ENCODE measurements at regions not wholly inside any gene's neighbourhood (a gene's known extent, or its start where the extent isn't known, plus 50 kb on each side); places are given as distances from the start of the nearest gene placed in this dataset.
A peak's percentile ranks its signal among the peaks of the same experiment; 100 is the strongest.
"Not testable (repeated sequence)": the region's sequence is repeated elsewhere in the genome, so short reads cannot be mapped to it uniquely, and the experiment has no call there.

DNA sequence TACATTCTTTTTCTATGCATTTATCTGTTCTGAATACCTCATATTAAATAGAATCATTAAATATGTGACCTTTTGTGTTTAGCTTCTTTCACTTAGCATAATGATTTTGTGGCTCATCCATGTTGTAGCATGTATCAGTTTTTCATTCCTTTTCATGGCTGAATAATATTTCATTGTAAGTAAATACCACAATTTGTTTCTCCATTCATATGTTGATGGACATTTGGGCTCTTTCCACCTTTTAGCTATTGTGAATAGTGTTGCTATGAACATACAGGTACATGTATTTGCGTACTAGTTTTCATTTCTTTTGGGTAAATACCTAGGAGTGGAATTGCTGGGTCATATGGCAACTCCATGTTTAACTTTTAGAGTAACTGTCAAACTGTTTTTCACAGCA lies 85.1 kb downstream of the GNL3L start:
- H3K27ac ChIP-seq: no peak overlapping the region

DNA sequence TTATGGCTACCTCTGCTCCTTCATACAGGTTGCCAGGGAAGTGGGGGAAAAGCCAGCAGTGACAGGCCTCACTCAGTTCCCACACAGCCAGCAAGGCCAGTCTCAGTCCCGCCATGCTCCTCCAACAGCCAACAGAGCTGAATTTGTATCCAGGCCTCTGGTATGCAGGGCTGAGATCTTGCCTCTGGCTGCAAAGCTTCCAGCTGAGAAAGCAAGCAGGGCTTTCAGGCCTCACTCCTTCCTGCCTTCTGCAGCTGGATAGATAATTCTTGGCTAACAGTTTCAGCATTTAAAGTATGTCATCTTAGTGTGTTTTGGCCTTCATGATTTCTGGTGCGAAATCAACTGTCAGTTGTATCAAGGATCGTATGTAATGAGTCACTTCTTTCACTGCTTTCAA lies 103.6 kb downstream of the GNL3L start:
- no peak overlapping the region for H3K27ac ChIP-seq
- H3K4me3 ChIP-seq: no peak overlapping the region

More for the DNA sequence above, 85.1 kb downstream of the GNL3L start:
- H3K4me3 ChIP-seq: no peak overlapping the region

DNA sequence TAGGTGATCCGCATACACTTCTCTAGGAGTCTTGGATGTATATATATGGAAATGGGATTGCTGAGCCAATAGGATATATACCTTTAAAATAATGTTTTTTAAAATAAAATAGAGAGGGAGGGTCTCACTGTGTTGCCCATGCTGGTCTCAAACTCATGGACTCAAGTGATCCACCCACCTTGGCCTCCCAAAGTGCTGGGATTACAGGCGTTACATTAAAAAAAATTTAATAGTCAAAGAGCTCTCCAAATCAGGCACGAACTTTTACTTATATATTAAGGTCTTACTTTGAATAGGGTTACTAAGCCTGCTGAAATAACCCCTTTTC lies 109.0 kb downstream of the GNL3L start:
- Histone ChIP-seq H3K27ac (peak overlapping the region in 17 of 21 experiments; percentile 1 to 90 (median 82)), H3K4me3 (peak overlapping the region in 6 of 7 experiments; percentile 34 to 43 (median 38))

DNA sequence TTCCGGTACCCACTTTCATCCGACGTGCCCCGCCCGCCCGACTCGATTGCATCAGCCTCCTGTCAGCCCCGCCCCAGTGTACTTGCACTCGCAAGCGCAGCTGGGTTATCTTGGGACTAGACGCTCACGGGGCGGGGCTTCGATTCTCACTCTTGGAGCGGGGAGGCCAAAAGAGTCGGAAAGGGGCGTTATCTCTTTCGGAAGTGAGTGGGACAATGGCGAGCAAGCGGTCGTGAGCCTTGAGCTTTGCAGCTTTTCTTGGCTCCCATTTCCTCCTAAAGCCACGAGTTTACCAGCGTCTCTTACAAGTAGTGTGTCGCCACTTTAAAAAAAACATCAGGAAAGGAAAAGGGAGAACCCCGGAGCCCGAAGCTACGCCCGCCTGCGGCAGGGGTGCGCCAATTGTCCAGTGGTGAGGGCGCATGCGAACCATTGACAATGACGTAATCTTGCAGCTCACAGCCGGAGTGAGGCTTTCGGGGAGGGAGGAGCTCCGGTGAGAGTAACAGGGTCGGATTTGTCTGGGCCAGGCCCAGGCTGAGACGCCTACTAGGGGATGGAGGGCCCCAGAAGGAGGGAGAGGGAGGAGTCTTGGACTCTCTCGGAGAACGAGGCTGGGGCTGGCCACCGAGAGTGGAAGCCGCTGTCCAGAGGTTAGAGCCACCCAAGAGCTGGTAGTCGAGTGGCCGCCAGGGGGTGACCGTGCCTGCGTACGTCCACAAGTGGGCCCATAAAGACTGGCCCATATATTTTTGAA lies 109.5 kb downstream of the GNL3L start:
- H3K27ac ChIP-seq: peak overlapping the region in 20 of 21 experiments; percentile 59 to 90 (median 82)
- peak overlapping the region; percentile 20 to 43 (median 38) for H3K4me3 ChIP-seq

DNA sequence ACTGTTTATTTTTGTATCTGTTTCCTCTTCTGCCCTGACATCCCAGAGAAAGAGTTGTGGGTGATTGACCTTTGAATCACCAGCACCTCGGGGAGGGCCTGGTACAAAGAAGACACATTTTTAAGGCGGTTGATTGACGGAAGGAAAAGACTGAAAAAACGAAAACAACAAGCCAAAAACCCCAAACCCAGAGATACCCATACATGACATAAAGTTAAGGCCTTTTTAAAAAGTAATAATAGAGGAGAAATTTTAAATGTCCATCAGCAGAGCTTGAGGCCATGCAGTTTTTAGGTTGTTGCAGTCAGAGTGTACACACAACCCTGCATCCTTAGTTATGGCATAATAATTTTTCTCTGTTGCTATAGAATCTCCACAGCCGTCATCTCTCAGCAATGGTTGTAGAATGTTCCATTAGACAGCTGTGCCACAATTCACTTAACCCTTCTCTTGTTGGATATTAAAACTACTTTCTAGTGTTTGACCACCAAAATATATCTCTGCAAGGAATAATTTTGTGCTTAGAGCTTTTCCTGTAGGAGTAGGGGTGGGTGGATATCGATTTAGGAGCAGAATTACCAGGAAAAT lies 110.2 kb downstream of the GNL3L start:
- Histone ChIP-seq H3K27ac (peak overlapping the region in 20 of 21 experiments; percentile 55 to 90 (median 82)), H3K4me3 (peak overlapping the region in 6 of 7 experiments; percentile 20 to 43 (median 38))

DNA sequence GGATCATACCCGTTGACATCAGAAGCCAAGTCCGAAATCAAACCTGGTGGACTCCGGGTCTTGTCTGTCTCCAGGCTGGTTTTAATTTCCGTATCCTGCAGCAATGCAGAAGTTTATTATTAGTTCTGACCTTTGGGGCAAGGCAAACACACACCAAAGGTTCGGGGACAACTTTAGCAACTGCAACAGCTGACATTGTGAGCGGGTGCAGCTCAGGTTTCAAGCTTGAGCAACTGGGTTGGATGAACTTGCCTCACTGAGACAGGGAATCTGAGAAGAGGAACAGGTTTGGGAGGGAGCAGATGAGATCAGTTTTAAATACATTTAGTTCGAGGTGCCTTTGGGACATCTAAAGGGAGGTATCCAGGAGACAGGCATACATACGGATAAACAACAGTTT lies 110.7 kb downstream of the GNL3L start:
- Histone ChIP-seq H3K4me3 (no peak overlapping the region), H3K27ac (peak overlapping the region in 12 of 21 experiments; percentile 59 to 90 (median 86))

DNA sequence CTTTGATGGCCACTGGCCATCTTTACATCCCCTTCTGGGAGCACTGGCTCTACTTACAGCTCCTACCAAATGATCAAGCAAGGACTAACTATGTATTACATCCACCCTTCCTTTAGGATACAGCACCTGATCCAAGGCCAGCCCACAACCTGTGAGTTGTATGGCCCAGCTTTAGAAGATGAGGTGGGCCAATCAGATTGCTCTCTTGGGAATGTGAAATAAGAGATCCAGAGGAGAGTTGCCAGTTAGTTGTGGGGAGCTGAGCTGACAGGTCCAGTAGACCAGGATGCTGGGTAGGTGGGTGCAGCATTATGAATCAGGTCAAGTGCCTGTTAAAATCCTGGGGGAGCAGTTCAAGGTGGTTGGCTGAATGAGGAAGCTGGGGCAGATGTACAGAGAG lies 111.5 kb downstream of the GNL3L start:
- Histone ChIP-seq H3K4me3 (no peak overlapping the region), H3K27ac (no peak overlapping the region)

DNA sequence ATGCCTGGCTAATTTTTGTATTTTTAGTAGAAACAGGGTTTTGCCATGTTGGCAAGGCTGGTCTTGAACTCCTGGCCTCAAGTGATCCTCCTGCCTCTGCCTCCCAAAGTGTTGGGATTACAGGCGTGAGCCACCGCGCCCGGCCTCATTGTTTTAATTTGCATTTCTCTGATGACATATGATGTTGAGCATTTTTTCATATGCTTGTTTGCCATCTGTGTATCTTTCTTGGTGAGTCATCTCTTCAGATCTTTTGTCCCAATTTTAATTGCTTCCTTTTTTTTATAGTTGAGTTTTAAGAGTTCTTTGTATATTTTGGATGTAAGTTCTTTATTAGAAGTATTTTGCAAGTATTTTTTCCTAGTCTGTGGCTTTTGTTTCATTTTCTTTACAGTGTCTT lies 117.6 kb downstream of the GNL3L start:
- H3K27ac ChIP-seq, H3K4me3 ChIP-seq: not testable (repeated sequence)

DNA sequence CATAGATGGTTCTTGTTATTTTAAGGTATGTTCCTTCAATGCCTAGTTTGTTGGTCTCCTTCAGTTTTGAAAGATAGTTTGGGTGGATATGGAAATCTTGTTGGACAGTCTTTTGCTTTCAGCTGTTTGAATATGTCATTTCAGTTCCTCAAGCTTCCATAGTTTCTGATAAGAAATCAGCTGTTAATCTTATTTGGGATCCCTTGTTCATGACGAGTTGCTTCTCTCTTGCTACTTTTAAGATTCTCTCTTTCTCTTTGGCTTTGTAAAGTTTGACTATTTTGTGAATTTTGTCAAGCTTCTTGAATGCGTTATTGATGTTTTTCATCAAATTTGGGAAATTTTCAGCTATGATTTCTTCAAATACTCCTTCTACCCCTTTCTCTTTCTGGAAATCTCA lies 129.5 kb downstream of the GNL3L start:
- Histone ChIP-seq H3K27ac (no peak overlapping the region), H3K4me3 (no peak overlapping the region)

DNA sequence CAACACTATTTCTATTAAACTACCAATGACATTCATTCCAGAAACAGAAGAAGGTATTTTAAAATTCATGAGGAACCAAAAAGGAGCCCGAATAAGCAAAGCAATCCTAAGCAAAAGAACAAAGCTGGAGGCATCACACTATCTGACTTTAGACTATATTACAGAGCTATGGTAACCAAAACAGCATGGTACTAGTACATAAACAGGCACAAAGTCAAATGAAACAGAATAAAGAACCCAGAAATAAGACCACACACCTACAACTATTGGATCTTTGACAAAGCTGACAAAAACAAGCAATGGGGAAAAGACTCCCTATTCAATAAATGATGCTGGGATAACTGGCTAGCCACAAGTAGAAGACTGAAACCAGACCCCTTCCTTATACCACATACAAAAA lies 122.3 kb downstream of the ITIH6 start:
- Histone ChIP-seq H3K4me3 (no peak overlapping the region), H3K27ac (no peak overlapping the region)

DNA sequence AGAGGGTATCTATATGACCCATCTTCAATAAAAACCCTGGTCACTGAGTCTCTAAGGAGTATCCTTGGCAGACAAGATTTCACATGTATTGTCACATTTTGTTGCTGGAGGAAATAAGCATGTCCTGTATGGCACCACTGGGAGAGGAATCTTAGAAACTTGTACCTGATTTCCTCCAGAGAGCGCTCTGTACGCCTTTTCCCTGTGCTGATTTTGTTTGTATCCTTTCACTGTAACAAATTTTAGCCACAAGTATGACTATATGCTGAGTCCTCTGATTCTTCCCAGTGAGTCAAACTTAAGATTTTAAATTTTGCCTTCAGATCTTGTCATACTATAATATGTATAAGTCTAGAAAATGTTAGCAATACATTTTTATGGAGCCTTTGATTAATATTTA lies 102.8 kb downstream of the ITIH6 start:
- no peak overlapping the region for H3K27ac ChIP-seq
- no peak overlapping the region for H3K4me3 ChIP-seq

DNA sequence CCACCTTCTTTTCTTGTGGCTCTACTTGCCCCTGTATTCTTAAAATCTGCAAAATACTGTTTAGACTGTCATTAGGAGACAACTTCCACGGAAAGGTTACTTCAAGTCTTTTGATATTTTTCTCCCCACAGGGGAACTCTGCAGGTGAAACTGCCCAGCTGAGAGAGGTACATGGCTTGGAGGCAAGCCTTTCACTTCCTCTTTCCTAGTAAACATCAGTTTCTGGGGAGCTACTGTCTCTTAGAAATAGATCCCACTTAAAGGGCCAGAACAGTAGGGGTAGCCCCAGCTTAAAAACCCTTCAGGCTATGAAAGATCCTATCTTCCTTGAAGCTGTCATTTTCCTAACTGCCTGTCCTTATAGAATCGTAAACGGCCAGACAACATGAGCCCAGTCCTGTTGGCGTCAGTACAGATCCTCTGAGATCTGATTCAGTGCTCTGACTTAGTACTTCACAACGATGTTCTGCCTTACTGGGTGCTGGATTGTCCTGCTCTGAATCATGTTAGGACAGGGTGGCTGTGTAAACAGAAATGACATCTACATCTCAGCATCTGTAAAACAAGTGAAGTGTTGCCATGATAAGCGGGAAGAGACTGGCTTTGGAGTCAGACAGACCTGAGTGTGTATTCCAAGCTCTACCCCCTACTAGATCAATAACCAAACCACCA lies 102.1 kb downstream of the ITIH6 start:
- no peak overlapping the region for H3K4me3 ChIP-seq
- no peak overlapping the region for H3K27ac ChIP-seq

All from skin epidermis (tissue), 12 donors.